Spleen (tissue), 11 donors: ENCODE measurements at regions not wholly inside any gene's neighbourhood (a gene's known extent, or its start where the extent isn't known, plus 50 kb on each side); places are given as distances from the start of the nearest gene placed in this dataset.

Source experiments
- DNase-seq: peaks from one replicate; pipeline ENCODE4 v3.0.0-alpha.2; 2020
- H3K27ac ChIP-seq, 8 donors: fragments of 200-600 bp; sonication (generic) in 7 of 8; 1 replicate in 4 of 8; 2 replicates in 4 of 8; pipeline versions ENCODE4 v1.5.0 to v1.8.0; 2016 to 2021; ENCODE audit warnings: inconsistent platforms in 4 of 8, mild to moderate bottlenecking in 4 of 8, moderate library complexity in 1 of 8
- H3K27me3 ChIP-seq, 7 donors: fragments of 200-600 bp; sonication (generic) in 6 of 7; replicated peaks in 1 of 7; 1 replicate in 4 of 7; 2 replicates in 3 of 7; pipeline versions ENCODE4 v1.5.0 to v1.8.0; 2016 to 2021; ENCODE audit warnings: inconsistent platforms in 3 of 7, mild to moderate bottlenecking in 1 of 7
- H3K36me3 ChIP-seq, 6 donors: fragments of 200-600 bp; sonication (generic) in 5 of 6; 1 replicate in 4 of 6; 2 replicates in 2 of 6; pipeline versions ENCODE4 v1.5.0 to v1.8.0; 2016 to 2021; ENCODE audit warnings: inconsistent platforms in 2 of 6
- H3K4me1 ChIP-seq, 6 donors: fragments of 200-600 bp; sonication (generic) in 5 of 6; 1 replicate in 3 of 6; 2 replicates in 3 of 6; pipeline versions ENCODE4 v1.5.0 to v1.8.0; 2016 to 2021; ENCODE audit warnings: inconsistent platforms in 3 of 6
- H3K4me3 ChIP-seq, 8 donors: fragments of 200-600 bp; sonication (generic) in 7 of 8; 1 replicate in 4 of 8; 2 replicates in 4 of 8; pipeline versions ENCODE4 v1.5.0 to v1.8.0; 2016 to 2021; ENCODE audit warnings: inconsistent platforms in 4 of 8, mild to moderate bottlenecking in 4 of 8, moderate library complexity in 2 of 8
- H3K9me3 ChIP-seq, 8 donors: fragments of 200-600 bp; sonication (generic) in 7 of 8; 1 replicate in 4 of 8; 2 replicates in 4 of 8; pipeline versions ENCODE4 v1.5.0 to v1.8.0; 2016 to 2021; ENCODE audit warnings: inconsistent platforms in 4 of 8
- POLR2A ChIP-seq, 3 donors: fragments of 450-650 bp; IDR thresholded peaks; one replicate each; pipeline ENCODE4 v1.5.1; 2017; ENCODE audit warnings: antibody characterized with exemption in 3 of 3, mild to moderate bottlenecking in 1 of 3
- POLR2AphosphoS5 ChIP-seq, 3 donors: sonication (generic); formaldehyde crosslinking; IDR thresholded peaks; one replicate each; pipeline ENCODE4 v1.5.1; 2017; ENCODE audit warnings: antibody characterized with exemption in 3 of 3
- WGBS, 5 donors: extraction: QIAGEN DNeasy Blood & Tissue Kit in 3 of 5; methylation state at CpG; one replicate each; pipeline versions ENCODE4 v1.1.5 to v1.1.7; 2013 to 2018; 5-methylcytosine and 5-hydroxymethylcytosine counted together
- intact Hi-C: fragments of 100-400 bp; cut with DNase I; formaldehyde crosslinking; loops from one replicate; pipeline ENCODE4 v1.15.0; 2023; ENCODE audit warnings: low total_unique reads
- TF ChIP-seq, protein P1 (sequence below), 11 experiments: fragments of 200-600 bp in 7 of 11; fragments of 450-650 bp in 4 of 11; sonication (generic) in 4 of 11; IDR thresholded peaks in 8 of 11; conservative IDR thresholded peaks in 3 of 11; 1 replicate in 7 of 11; 2 replicates in 4 of 11; pipeline versions ENCODE4 v1.4.0 to v1.8.0; 2016 to 2021; ENCODE audit warnings: antibody characterized with exemption in 11 of 11, inconsistent platforms in 4 of 11, mild to moderate bottlenecking in 1 of 11
- donor health status: healthy with polysubstance abuse.
- donor health status: DM: no; HTN: no; CAD: no; lungs with moderate emphysema.
- donor health status: DM: no; HTN: no; CAD: no.
- donor health status: Bipolar disorder and iron deficiency.
- donor health status: healthy.
- donor health status: DM: no; HTN: no; CAD: no.
- donor health status: DM: yes; HTN: yes; CAD: no.

DNA sequence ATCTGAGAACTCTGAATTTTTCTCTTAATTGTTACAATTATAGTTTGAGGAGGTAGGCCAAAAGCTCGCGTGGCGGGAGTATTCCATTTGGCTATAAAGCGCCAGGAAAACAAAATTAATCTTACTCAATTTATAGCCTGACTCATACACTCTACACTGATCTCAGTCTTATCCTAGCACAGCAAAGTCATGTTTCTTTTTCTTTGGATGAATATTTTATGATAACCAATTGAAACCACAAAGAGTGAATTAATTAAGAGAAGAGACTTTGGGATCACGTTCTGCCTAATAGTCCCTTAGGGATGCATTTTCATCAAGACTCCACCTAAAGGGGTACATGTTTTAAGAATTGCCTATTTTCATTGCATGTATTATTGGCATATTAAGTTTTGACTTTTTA is 420.8 kb downstream of the HGF start:
- Histone ChIP-seq H3K4me3 (no peak overlapping the region), H3K9me3 (peaks cover 0 to 11% (median 2%) of the 10 kb centered on the region in 8 donors), H3K36me3 (no peaks in the 10 kb centered on the region), H3K27ac (no peak overlapping the region), H3K27me3 (no peaks in the 10 kb centered on the region), H3K4me1 (no peaks in the 10 kb centered on the region)
- WGBS, 5 donors: 86 to 94% (median 90%) methylated on average over 5 of the region's 5 CpGs
- DNase-seq: no peak
- TF ChIP-seq POLR2AphosphoS5 (IDR thresholded peaks at IDR 0.05): no peak
- TF ChIP-seq POLR2A (IDR thresholded peaks at IDR 0.05): no peak
- TF ChIP-seq, protein P1, sequence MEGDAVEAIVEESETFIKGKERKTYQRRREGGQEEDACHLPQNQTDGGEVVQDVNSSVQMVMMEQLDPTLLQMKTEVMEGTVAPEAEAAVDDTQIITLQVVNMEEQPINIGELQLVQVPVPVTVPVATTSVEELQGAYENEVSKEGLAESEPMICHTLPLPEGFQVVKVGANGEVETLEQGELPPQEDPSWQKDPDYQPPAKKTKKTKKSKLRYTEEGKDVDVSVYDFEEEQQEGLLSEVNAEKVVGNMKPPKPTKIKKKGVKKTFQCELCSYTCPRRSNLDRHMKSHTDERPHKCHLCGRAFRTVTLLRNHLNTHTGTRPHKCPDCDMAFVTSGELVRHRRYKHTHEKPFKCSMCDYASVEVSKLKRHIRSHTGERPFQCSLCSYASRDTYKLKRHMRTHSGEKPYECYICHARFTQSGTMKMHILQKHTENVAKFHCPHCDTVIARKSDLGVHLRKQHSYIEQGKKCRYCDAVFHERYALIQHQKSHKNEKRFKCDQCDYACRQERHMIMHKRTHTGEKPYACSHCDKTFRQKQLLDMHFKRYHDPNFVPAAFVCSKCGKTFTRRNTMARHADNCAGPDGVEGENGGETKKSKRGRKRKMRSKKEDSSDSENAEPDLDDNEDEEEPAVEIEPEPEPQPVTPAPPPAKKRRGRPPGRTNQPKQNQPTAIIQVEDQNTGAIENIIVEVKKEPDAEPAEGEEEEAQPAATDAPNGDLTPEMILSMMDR (IDR thresholded peaks at IDR 0.05 in 8 of 11, conservative IDR thresholded peaks at IDR 0.05 in 3 of 11): no peak
- intact Hi-C loops: no loop called here

DNA sequence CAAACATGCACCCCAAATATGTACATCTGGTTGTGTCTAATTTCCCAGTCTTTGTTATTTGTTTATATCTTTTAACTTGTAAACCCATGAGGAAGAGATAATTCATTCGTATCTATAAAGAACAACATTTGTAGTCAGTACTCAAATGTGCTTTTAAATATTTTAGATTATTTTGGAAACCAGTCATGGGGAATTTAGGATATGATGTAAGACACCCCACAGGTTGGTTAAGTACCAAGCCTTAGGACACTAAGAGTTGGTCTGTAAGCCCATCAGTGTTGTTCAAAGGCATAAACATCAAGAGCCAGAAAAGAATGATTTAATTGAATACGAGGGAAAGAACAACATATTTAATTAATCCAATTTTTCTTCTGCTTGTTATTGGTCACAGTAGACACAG is 421.1 kb upstream of the SEMA3C start:
- no peaks in the 10 kb centered on the region for H3K36me3 ChIP-seq
- TF ChIP-seq, protein P1 (IDR thresholded peaks at IDR 0.05 in 8 of 11, conservative IDR thresholded peaks at IDR 0.05 in 3 of 11): no peak
- no peak for TF ChIP-seq POLR2AphosphoS5 (IDR thresholded peaks at IDR 0.05)
- no peak for TF ChIP-seq POLR2A (IDR thresholded peaks at IDR 0.05)
- intact Hi-C loops: no loop called here
- H3K27ac ChIP-seq: no peak overlapping the region
- no peak for DNase-seq
- no peaks in the 10 kb centered on the region for H3K4me1 ChIP-seq
- WGBS, 5 donors: 71 to 90% (median 85%) methylated on average over 2 of the region's 2 CpGs
- H3K27me3 ChIP-seq: no peaks in the 10 kb centered on the region
- H3K4me3 ChIP-seq: no peak overlapping the region
- H3K9me3 ChIP-seq: peaks cover 0 to 28% (median 4%) of the 10 kb centered on the region in 8 donors

GRCh38 chr7:81333536-81333935 is 414.7 kb upstream of the SEMA3C start:
- TF ChIP-seq, protein P1 (IDR thresholded peaks at IDR 0.05 in 8 of 11, conservative IDR thresholded peaks at IDR 0.05 in 3 of 11): no peak
- TF ChIP-seq POLR2AphosphoS5 (IDR thresholded peaks at IDR 0.05) (no peak), POLR2A (IDR thresholded peaks at IDR 0.05) (no peak)
- intact Hi-C loops: no loop called here
- no peak overlapping the region for H3K4me3 ChIP-seq

GRCh38 chr7:81333004-81333403 is 414.2 kb upstream of the SEMA3C start:
- TF ChIP-seq POLR2A (IDR thresholded peaks at IDR 0.05) (no peak), POLR2AphosphoS5 (IDR thresholded peaks at IDR 0.05) (no peak)
- TF ChIP-seq, protein P1 (IDR thresholded peaks at IDR 0.05 in 8 of 11, conservative IDR thresholded peaks at IDR 0.05 in 3 of 11): no peak
- Histone ChIP-seq H3K36me3 (no peaks in the 10 kb centered on the region), H3K27me3 (no peaks in the 10 kb centered on the region), H3K4me3 (no peak overlapping the region), H3K27ac (no peak overlapping the region), H3K9me3 (peaks cover 0 to 25% (median 1%) of the 10 kb centered on the region in 8 donors), H3K4me1 (no peaks in the 10 kb centered on the region)
- WGBS, 5 donors: 67 to 88% (median 84%) methylated on average over 1 of the region's 1 CpG
- intact Hi-C loops: no loop called here
- DNase-seq: no peak

More at GRCh38 chr7:81333536-81333935, 414.7 kb upstream of the SEMA3C start:
- H3K27me3 ChIP-seq: no peaks in the 10 kb centered on the region
- H3K36me3 ChIP-seq: no peaks in the 10 kb centered on the region
- H3K9me3 ChIP-seq: peaks cover 0 to 26% (median 4%) of the 10 kb centered on the region in 8 donors
- no peak for DNase-seq
- no peaks in the 10 kb centered on the region for H3K4me1 ChIP-seq
- WGBS, 5 donors: 91 to 94% (median 94%) methylated on average over 13 of the region's 13 CpGs
- H3K27ac ChIP-seq: no peak overlapping the region
